Endothelial cell of umbilical vein (primary cell): ENCODE measurements at regions not wholly inside any gene's neighbourhood (a gene's known extent, or its start where the extent isn't known, plus 50 kb on each side); places are given as distances from the start of the nearest gene placed in this dataset.

Source experiments
- BruUV-seq: library from RNA; stranded (reverse); fragments of 400-500 nt; replicated peaks from 2 replicates; lab custom pipeline; 2021; lab: Mats Ljungman, UMichigan
- CTCF ChIA-PET: fragments of 300-600, 350-600 bp; sonication (Branson Sonifier 250); formaldehyde crosslinking; loops from one replicate; lab custom pipeline; 2021; ENCODE audit warnings: antibody characterized with exemption, inconsistent platforms; lab: Charles Lee
- POLR2A ChIA-PET: fragments of 300-600, 350-600 bp; sonication (Branson Sonifier 250); formaldehyde crosslinking; loops from one replicate; lab custom pipeline; 2021; ENCODE audit warnings: antibody characterized with exemption, inconsistent platforms; lab: Charles Lee
- DNase-seq: peaks from one replicate; pipeline ENCODE4 v3.0.0-alpha.2; 2011; ENCODE audit warnings: low read depth, low spot score
- FAIRE-seq: peaks from 2 replicates; lab custom pipeline; 2011; peaks lifted over from hg19 to GRCh38; lab: Jason Lieb, UNC
- H2AFZ ChIP-seq: 2 replicates; pipeline ENCODE4 v1.6.0; 2012; ENCODE audit warnings: low read depth, low read length, control low read depth, inconsistent platforms
- H3K27ac ChIP-seq: 2 replicates; pipeline ENCODE4 v1.5.1; 2011; ENCODE audit warnings: low read depth, mild to moderate bottlenecking, control low read depth, low read length, moderate library complexity; ENCODE audit not compliant: insufficient read depth
- H3K27me3 ChIP-seq, 2 experiments: 2 replicates each; pipeline versions ENCODE4 v1.6.0 to v1.6.1; 2011; ENCODE audit warnings: low read length in 2 of 2, mixed read lengths in 1 of 2; ENCODE audit not compliant: control insufficient read depth in 2 of 2, insufficient read depth in 2 of 2
- H3K36me3 ChIP-seq, 2 experiments: 2 replicates in 1 of 2; 3 replicates in 1 of 2; pipeline ENCODE4 v1.5.1; 2011; ENCODE audit warnings: low read length in 2 of 2, mild to moderate bottlenecking in 1 of 2, moderate library complexity in 1 of 2; ENCODE audit not compliant: control insufficient read depth in 2 of 2, insufficient read depth in 2 of 2; ENCODE audit errors: extremely low read depth in 1 of 2
- H3K4me1 ChIP-seq: 3 replicates; pipeline ENCODE4 v1.5.1; 2011; ENCODE audit warnings: mild to moderate bottlenecking, low read length; ENCODE audit not compliant: control insufficient read depth, insufficient read depth; ENCODE audit errors: extremely low read depth
- H3K4me2 ChIP-seq: 2 replicates; pipeline ENCODE4 v1.6.1; 2011; ENCODE audit warnings: low read length, control low read depth, mixed read lengths; ENCODE audit not compliant: insufficient read depth
- H3K4me3 ChIP-seq, 3 experiments: fragments of 200-600 bp in 1 of 3; sonication (generic), shearing (Covaris generic) in 1 of 3; replicated peaks in 1 of 3; 2 replicates each; pipeline ENCODE4 v1.5.1; 2011 to 2016; ENCODE audit warnings: control low read depth in 3 of 3, low read length in 3 of 3, mild to moderate bottlenecking in 2 of 3, inconsistent platforms in 1 of 3, low read depth in 1 of 3, moderate library complexity in 1 of 3; ENCODE audit not compliant: insufficient read depth in 1 of 3
- H3K79me2 ChIP-seq: 2 replicates; pipeline ENCODE4 v1.6.0; 2012; ENCODE audit warnings: low read length, inconsistent platforms; ENCODE audit not compliant: control insufficient read depth, insufficient read depth
- H3K9ac ChIP-seq: replicated peaks from 2 replicates; pipeline ENCODE3; 2011; ENCODE audit warnings: low read length, control low read depth; ENCODE audit not compliant: insufficient read depth; ENCODE audit errors: extremely low read depth
- H3K9me1 ChIP-seq: replicated peaks from 3 replicates; pipeline ENCODE4 v1.6.0; 2011; ENCODE audit warnings: mild to moderate bottlenecking, low read length; ENCODE audit not compliant: control insufficient read depth, insufficient read depth; ENCODE audit errors: extremely low read depth
- H3K9me3 ChIP-seq: replicated peaks from 2 replicates; pipeline ENCODE4 v1.5.1; 2012; ENCODE audit warnings: low read length, inconsistent platforms; ENCODE audit not compliant: control insufficient read depth, insufficient read depth
- H4K20me1 ChIP-seq: replicated peaks from 2 replicates; pipeline ENCODE3; 2011; ENCODE audit warnings: mild to moderate bottlenecking, low read length; ENCODE audit not compliant: control insufficient read depth, insufficient read depth; ENCODE audit errors: extremely low read depth
- GATA2 ChIP-seq: IDR thresholded peaks from 2 replicates; pipeline ENCODE4 v1.7.0; 2011; ENCODE audit warnings: low read depth, mild to moderate bottlenecking, moderate library complexity, mixed read lengths, low read length; ENCODE audit not compliant: insufficient read length, insufficient read depth
- JUN ChIP-seq: IDR thresholded peaks from 2 replicates; pipeline ENCODE4 v1.6.1; 2011; ENCODE audit warnings: borderline replicate concordance, low read depth; ENCODE audit not compliant: insufficient read length, insufficient read depth
- MYC ChIP-seq: IDR thresholded peaks from one replicate; pipeline ENCODE4 v1.6.1; 2011; ENCODE audit warnings: mild to moderate bottlenecking, low read depth, low read length
- POLR2A ChIP-seq: IDR thresholded peaks from 2 replicates; pipeline ENCODE4 v1.6.1; 2012; ENCODE audit warnings: low read depth, mild to moderate bottlenecking, control low read depth, low read length
- POLR2AphosphoS5 ChIP-seq: IDR thresholded peaks from 2 replicates; pipeline ENCODE4 v1.6.1; 2012; ENCODE audit warnings: low read depth, mild to moderate bottlenecking, control low read depth, low read length, moderate library complexity; ENCODE audit not compliant: insufficient read depth
- dilution Hi-C: fragments of 300-500 bp; cut with MboI; formaldehyde crosslinking; loops from one replicate; pipeline ENCODE4 v1.15.0; 2019; ENCODE audit warnings: low sequenced_read_pairs; ENCODE audit not compliant: extremely low pct_ligation_motif_present
- intact Hi-C: fragments of 100-400 bp; cut with micrococcal nuclease; formaldehyde crosslinking; loops from one replicate; pipeline ENCODE4 v1.10.0; 2022
- TF ChIP-seq, protein P1 (sequence below): IDR thresholded peaks from 2 replicates; pipeline ENCODE4 v1.6.1; 2011; ENCODE audit not compliant: insufficient read depth, insufficient read length
- TF ChIP-seq, protein P2 (sequence below), 2 donors: IDR thresholded peaks; 1 replicate in 1 of 2; 2 replicates in 1 of 2; pipeline ENCODE4 v1.5.1; 2011; ENCODE audit warnings: low read length in 2 of 2, mild to moderate bottlenecking in 2 of 2, moderate library complexity in 2 of 2, control low read depth in 1 of 2, inconsistent platforms in 1 of 2, low read depth in 1 of 2; ENCODE audit not compliant: insufficient read depth in 1 of 2; ENCODE audit errors: extremely low read depth in 1 of 2

DNA sequence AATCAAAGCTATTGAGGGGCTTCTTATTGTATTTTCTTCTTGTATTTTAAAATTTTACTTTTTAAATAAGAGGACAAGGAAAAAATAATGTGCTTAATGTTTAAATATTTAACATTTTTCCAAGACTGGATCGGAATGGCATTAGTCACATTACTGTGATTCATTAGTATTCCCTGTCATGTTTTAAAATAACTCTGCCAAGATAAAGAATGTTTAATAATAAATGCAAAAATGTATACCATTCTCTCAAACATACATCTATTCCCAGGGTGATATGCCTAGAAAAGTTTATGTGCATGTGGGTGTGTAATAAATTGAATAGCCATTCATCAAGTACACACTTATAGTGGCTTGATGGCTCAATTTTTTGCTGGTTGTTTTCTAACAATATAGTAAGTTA is 936.1 kb downstream of the PLOD2 start:
- H2AFZ ChIP-seq = no peak overlapping the region
- H3K9ac ChIP-seq = no peak overlapping the region
- no peaks in the 10 kb centered on the region for H3K79me2 ChIP-seq
- DNase-seq (no peak), FAIRE-seq (no peak)
- H3K9me3 ChIP-seq = no peaks in the 10 kb centered on the region
- H3K27me3 ChIP-seq = no peaks in the 10 kb centered on the region
- no peaks in the 10 kb centered on the region for H4K20me1 ChIP-seq
- no TSS peak for BruUV-seq
- H3K4me1 ChIP-seq = no peaks in the 10 kb centered on the region
- TF ChIP-seq MYC (no peak), GATA2 (no peak), POLR2A (no peak), POLR2AphosphoS5 (no peak), JUN (no peak)
- TF ChIP-seq, protein P1, sequence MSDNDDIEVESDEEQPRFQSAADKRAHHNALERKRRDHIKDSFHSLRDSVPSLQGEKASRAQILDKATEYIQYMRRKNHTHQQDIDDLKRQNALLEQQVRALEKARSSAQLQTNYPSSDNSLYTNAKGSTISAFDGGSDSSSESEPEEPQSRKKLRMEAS = no peak
- TF ChIP-seq, protein P2, sequence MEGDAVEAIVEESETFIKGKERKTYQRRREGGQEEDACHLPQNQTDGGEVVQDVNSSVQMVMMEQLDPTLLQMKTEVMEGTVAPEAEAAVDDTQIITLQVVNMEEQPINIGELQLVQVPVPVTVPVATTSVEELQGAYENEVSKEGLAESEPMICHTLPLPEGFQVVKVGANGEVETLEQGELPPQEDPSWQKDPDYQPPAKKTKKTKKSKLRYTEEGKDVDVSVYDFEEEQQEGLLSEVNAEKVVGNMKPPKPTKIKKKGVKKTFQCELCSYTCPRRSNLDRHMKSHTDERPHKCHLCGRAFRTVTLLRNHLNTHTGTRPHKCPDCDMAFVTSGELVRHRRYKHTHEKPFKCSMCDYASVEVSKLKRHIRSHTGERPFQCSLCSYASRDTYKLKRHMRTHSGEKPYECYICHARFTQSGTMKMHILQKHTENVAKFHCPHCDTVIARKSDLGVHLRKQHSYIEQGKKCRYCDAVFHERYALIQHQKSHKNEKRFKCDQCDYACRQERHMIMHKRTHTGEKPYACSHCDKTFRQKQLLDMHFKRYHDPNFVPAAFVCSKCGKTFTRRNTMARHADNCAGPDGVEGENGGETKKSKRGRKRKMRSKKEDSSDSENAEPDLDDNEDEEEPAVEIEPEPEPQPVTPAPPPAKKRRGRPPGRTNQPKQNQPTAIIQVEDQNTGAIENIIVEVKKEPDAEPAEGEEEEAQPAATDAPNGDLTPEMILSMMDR (IDR thresholded peaks at IDR 0.05; ENCODE audit: extremely low read depth in 1 of 2, insufficient read depth in 1 of 2, low read depth in 1 of 2, low read length in 2 of 2) = no peak
- H3K9me1 ChIP-seq = no peaks in the 10 kb centered on the region
- no peak overlapping the region for H3K4me3 ChIP-seq
- ChIA-PET POLR2A (no interaction called here), CTCF (no interaction called here)
- intact Hi-C loops (no loop called here), dilution Hi-C loops (no loop called here)
- no peaks in the 10 kb centered on the region for H3K36me3 ChIP-seq
- H3K27ac ChIP-seq = no peak overlapping the region
- H3K4me2 ChIP-seq = no peak overlapping the region
